Caco-2 (cell line): ENCODE measurements at regions not wholly inside any gene's neighbourhood (a gene's known extent, or its start where the extent isn't known, plus 50 kb on each side); places are given as distances from the start of the nearest gene placed in this dataset.

ENCODE experiments used
- BruUV-seq: library from RNA; stranded (reverse); fragments of 400-500 nt; replicated peaks from 2 replicates; lab custom pipeline; 2021; lab: Mats Ljungman, UMichigan
- CTCF ChIA-PET: fragments of 300-600 bp; sonication (Branson Sonifier 250); formaldehyde crosslinking; loops from one replicate; lab custom pipeline; 2022; ENCODE audit warnings: antibody characterized with exemption; lab: Charles Lee
- POLR2A ChIA-PET: fragments of 300-600 bp; sonication (Branson Sonifier 250); formaldehyde crosslinking; loops from one replicate; lab custom pipeline; 2022; ENCODE audit warnings: antibody characterized with exemption; lab: Charles Lee
- DNase-seq, 2 experiments: peaks; one replicate each; pipeline versions ENCODE4 v3.0.0 to v3.0.0-alpha.2; 2020 to 2022
- H3K27me3 ChIP-seq: replicated peaks from 2 replicates; pipeline ENCODE4 v1.6.0; 2011; ENCODE audit warnings: low read length; ENCODE audit not compliant: control insufficient read depth, insufficient read depth
- H3K36me3 ChIP-seq: 2 replicates; pipeline ENCODE4 v1.5.1; 2011; ENCODE audit warnings: low read length; ENCODE audit not compliant: control insufficient read depth, insufficient read depth
- H3K4me1 ChIP-seq: fragments of 250-450 bp; sonication (Bioruptor Pico); 2 replicates; pipeline ENCODE4 v1.5.1; 2020; ENCODE audit warnings: mild to moderate bottlenecking
- H3K4me3 ChIP-seq: 2 replicates; pipeline ENCODE4 v1.5.1; 2011; ENCODE audit warnings: low read depth, mild to moderate bottlenecking, control low read depth, low read length
- H3K9me3 ChIP-seq: fragments of 250-450 bp; sonication (Bioruptor Pico); 2 replicates; pipeline ENCODE4 v1.5.1; 2020; ENCODE audit warnings: mild to moderate bottlenecking, moderate library complexity
- H3K27ac Mint-ChIP-seq: one replicate; pipeline ENCODE4 v1.8.0; 2022; ENCODE audit warnings: mixed read lengths; ENCODE audit not compliant: unreplicated experiment
- H3K27me3 Mint-ChIP-seq: one replicate; pipeline ENCODE4 v1.8.0; 2022; ENCODE audit warnings: mixed read lengths; ENCODE audit not compliant: insufficient read depth, unreplicated experiment
- H3K36me3 Mint-ChIP-seq: one replicate; pipeline ENCODE4 v1.8.0; 2022; ENCODE audit warnings: mild to moderate bottlenecking, mixed read lengths; ENCODE audit not compliant: insufficient read depth, unreplicated experiment
- H3K4me1 Mint-ChIP-seq: one replicate; pipeline ENCODE4 v1.8.0; 2022; ENCODE audit warnings: low read depth, mixed read lengths; ENCODE audit not compliant: unreplicated experiment
- H3K4me3 Mint-ChIP-seq: one replicate; pipeline ENCODE4 v1.8.0; 2022; ENCODE audit warnings: mild to moderate bottlenecking, moderate library complexity, mixed read lengths; ENCODE audit not compliant: unreplicated experiment
- H3K9me3 Mint-ChIP-seq: one replicate; pipeline ENCODE4 v1.8.0; 2022; ENCODE audit warnings: mixed read lengths; ENCODE audit not compliant: unreplicated experiment
- CTCF ChIP-seq, 2 experiments: fragments of 200-600 bp in 1 of 2; IDR thresholded peaks; 1 replicate in 1 of 2; 2 replicates in 1 of 2; pipeline versions ENCODE4 v1.5.1 to v1.8.0; 2011 to 2022; ENCODE audit warnings: antibody characterized with exemption in 1 of 2, control low read depth in 1 of 2, inconsistent platforms in 1 of 2, low read depth in 1 of 2, low read length in 1 of 2, mild to moderate bottlenecking in 1 of 2, moderate library complexity in 1 of 2; ENCODE audit not compliant: insufficient read depth in 1 of 2, severe bottlenecking in 1 of 2, unreplicated experiment in 1 of 2
- intact Hi-C: fragments of 100-400 bp; cut with micrococcal nuclease; formaldehyde crosslinking; loops from one replicate; pipeline ENCODE4 v1.10.0; 2022; ENCODE audit not compliant: unreplicated experiment

GRCh38 chr18:71471963-71472725 lies 1072.0 kb downstream of the CBLN2 start:
- DNase-seq: no peak
- Histone ChIP-seq H3K27me3 (no peaks in the 10 kb centered on the region), H3K4me1 (no peaks in the 10 kb centered on the region), H3K4me3 (no peak overlapping the region), H3K36me3 (no peaks in the 10 kb centered on the region), H3K9me3 (no peaks in the 10 kb centered on the region)
- no peaks in the 10 kb centered on the region for H3K9me3 Mint-ChIP-seq
- no peak for TF ChIP-seq CTCF (IDR thresholded peaks at IDR 0.05; ENCODE audit: insufficient read depth in 1 of 2, low read depth in 1 of 2, low read length in 1 of 2, severe bottlenecking in 1 of 2, unreplicated experiment in 1 of 2)
- intact Hi-C loops: no loop called here
- CTCF ChIA-PET: no interaction called here
- BruUV-seq: no TSS peak
- H3K4me3 Mint-ChIP-seq: no peak overlapping the region
- no peaks in the 10 kb centered on the region for H3K4me1 Mint-ChIP-seq
- no peak overlapping the region for H3K27ac Mint-ChIP-seq
- no peaks in the 10 kb centered on the region for H3K27me3 Mint-ChIP-seq
- no peaks in the 10 kb centered on the region for H3K36me3 Mint-ChIP-seq
- POLR2A ChIA-PET: no interaction called here

- Histone ChIP-seq H3K4me1 (no peaks in the 10 kb centered on the region), H3K4me3 (no peak overlapping the region), H3K27me3 (no peaks in the 10 kb centered on the region), H3K36me3 (no peaks in the 10 kb centered on the region), H3K9me3 (no peaks in the 10 kb centered on the region)
- BruUV-seq: no TSS peak
- ChIA-PET CTCF (no interaction called here), POLR2A (no interaction called here)
- no peak overlapping the region for H3K4me3 Mint-ChIP-seq
- H3K27ac Mint-ChIP-seq: no peak overlapping the region
- H3K36me3 Mint-ChIP-seq: no peaks in the 10 kb centered on the region
- no peaks in the 10 kb centered on the region for H3K9me3 Mint-ChIP-seq
- DNase-seq: no peak
- no peaks in the 10 kb centered on the region for H3K4me1 Mint-ChIP-seq
- no peaks in the 10 kb centered on the region for H3K27me3 Mint-ChIP-seq
- intact Hi-C loops: no loop called here
- TF ChIP-seq CTCF (IDR thresholded peaks at IDR 0.05; ENCODE audit: insufficient read depth in 1 of 2, low read depth in 1 of 2, low read length in 1 of 2, severe bottlenecking in 1 of 2, unreplicated experiment in 1 of 2): no peak
These were observed 1087.9 kb downstream of the CBLN2 start for GRCh38 chr18:71456206-71456605.

GRCh38 chr18:71450257-71450656 lies 1093.9 kb downstream of the CBLN2 start:
- no peak overlapping the region for H3K4me3 Mint-ChIP-seq
- H3K4me3 ChIP-seq: no peak overlapping the region
- no peaks in the 10 kb centered on the region for H3K4me1 ChIP-seq
- no peaks in the 10 kb centered on the region for H3K9me3 Mint-ChIP-seq
- POLR2A ChIA-PET: no interaction called here
- H3K27me3 ChIP-seq: no peaks in the 10 kb centered on the region
- intact Hi-C loops: no loop called here
- no peaks in the 10 kb centered on the region for H3K4me1 Mint-ChIP-seq
- CTCF ChIA-PET: no interaction called here
- no peaks in the 10 kb centered on the region for H3K27me3 Mint-ChIP-seq
- TF ChIP-seq CTCF (IDR thresholded peaks at IDR 0.05; ENCODE audit: insufficient read depth in 1 of 2, low read depth in 1 of 2, low read length in 1 of 2, severe bottlenecking in 1 of 2, unreplicated experiment in 1 of 2): no peak
- no peaks in the 10 kb centered on the region for H3K36me3 Mint-ChIP-seq
- BruUV-seq: no TSS peak
- no peak overlapping the region for H3K27ac Mint-ChIP-seq
- no peak for DNase-seq
- no peaks in the 10 kb centered on the region for H3K9me3 ChIP-seq
- H3K36me3 ChIP-seq: no peaks in the 10 kb centered on the region
